ENCODE measurements at regions not wholly inside any gene's neighbourhood (a gene's known extent, or its start where the extent isn't known, plus 50 kb on each side); places are given as distances from the start of the nearest gene placed in this dataset.

DNA sequence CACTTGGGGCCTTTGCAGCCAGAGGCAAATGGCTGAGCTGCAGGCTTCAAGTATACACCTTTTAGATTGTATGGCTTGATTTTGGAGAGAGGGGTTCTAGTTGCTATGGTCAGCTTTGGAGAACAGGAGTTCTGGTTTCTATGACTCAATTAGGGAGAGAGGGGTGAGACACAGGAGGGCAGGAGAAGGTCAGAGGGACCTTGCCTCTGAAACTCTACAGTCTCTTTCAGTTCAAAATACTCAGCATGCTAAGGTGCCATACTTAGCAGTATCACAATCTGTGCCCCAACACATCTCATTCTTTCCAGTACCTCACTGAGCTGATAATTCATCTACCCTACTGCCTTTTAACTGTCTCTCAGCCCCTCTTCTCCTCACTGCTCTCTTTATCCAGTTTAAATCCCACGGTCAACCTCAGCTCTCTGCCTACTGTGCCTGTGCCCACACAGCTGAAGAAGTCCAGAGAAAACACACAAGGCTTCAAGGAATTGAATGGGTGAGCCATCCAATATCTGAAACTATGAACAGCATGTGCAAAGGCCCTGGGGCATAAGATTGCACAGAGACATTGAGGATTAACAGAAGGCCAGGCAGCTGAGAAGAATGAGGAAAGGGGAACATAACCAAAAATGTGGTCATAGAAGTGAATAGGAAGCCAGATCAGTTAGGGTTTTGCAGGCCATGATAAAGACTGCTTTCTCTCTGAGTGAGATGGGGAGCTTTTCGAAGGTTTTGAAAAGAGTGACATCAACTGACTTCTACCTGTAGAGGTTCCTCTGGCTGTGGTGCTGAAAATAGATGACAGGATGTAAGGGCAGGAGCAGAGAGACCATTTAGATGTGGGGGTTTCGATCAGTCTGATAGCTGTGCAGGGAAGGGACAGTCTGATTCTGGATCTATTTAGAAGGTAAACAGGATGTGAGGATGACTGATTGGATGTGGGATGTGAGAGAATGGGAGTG lies 54.5 kb upstream of the C3orf80 start:
- no peak for DNase-seq

- no peak for DNase-seq
These were observed 53.4 kb upstream of the C3orf80 start for GRCh38 chr3:160171813-160172212.

- DNase-seq = no peak
These were observed 50.6 kb upstream of the C3orf80 start for GRCh38 chr3:160174621-160175020.

Measured in GDM1 (cell line).